ENCODE measurements at regions not wholly inside any gene's neighbourhood (a gene's known extent, or its start where the extent isn't known, plus 50 kb on each side); places are given as distances from the start of the nearest gene placed in this dataset.
A peak's percentile ranks its signal among the peaks of the same experiment; 100 is the strongest.

GRCh38 chr13:53276265-53276664, 247.7 kb downstream of the OLFM4 start:
- no peak overlapping the region for H3K27ac ChIP-seq (ENCODE audit: insufficient read length, low read depth, low read length)
- peak overlapping the region in 1 of 3 experiments; percentile 45; a peak in 1 of 7 replicates for H3K27ac Mint-ChIP-seq

More at GRCh38 chr13:53276265-53276664, 247.7 kb downstream of the OLFM4 start:
- no peak overlapping the region for H3K56ac ChIP-seq (ENCODE audit: insufficient read length, low read depth, low read length)
- H3K4ac ChIP-seq (ENCODE audit: low read depth, low read length) = no peak overlapping the region
- peak; percentile 29 for DNase-seq
- no peaks in the 10 kb centered on the region for H3K23me2 ChIP-seq (ENCODE audit: insufficient read length, low read depth, low read length, poor library complexity, severe bottlenecking)
- H3K18ac ChIP-seq (ENCODE audit: insufficient read length, low read depth, low read length) = no peak overlapping the region
- H4K8ac ChIP-seq (replicated peaks; ENCODE audit: insufficient read length, low read depth, low read length) = no peak overlapping the region
- H3K4me1 ChIP-seq (ENCODE audit: insufficient read depth, low read length) = peaks cover 3% of the 10 kb centered on the region; the same call in 1 of the 2 replicates
- peaks cover 72% of the 10 kb centered on the region for H3K27me3 ChIP-seq (ENCODE audit: insufficient read depth, low read length)
- H3T11ph ChIP-seq (ENCODE audit: low read length) = no peak overlapping the region
- no peak overlapping the region for H2BK120ac ChIP-seq (ENCODE audit: low read depth, low read length, poor library complexity, severe bottlenecking)
- no peak overlapping the region for H3K14ac ChIP-seq (ENCODE audit: insufficient read depth, low read length)
- Mint-ChIP-seq H3K9me3 (no peaks in the 10 kb centered on the region; a peak in 1 of 5 replicates), H3K27me3 (ENCODE audit: low read depth) (peaks cover 100% of the 10 kb centered on the region), H3K4me3 (no peak overlapping the region), H3K4me1 (peaks cover 19 to 20% of the 10 kb centered on the region in 2 experiments), H3K36me3 (ENCODE audit: insufficient read depth in 1 of 3, low read depth in 3 of 3) (no peaks in the 10 kb centered on the region)
- no peaks in the 10 kb centered on the region for H3K79me2 ChIP-seq (ENCODE audit: insufficient read depth, low read length)
- no peak overlapping the region for H3K9ac ChIP-seq (ENCODE audit: extremely low read depth, insufficient read length, low read length)
- H3K9me3 ChIP-seq (ENCODE audit: control insufficient read depth, low read depth, low read length) = no peaks in the 10 kb centered on the region
- no peak overlapping the region for H3K23ac ChIP-seq (ENCODE audit: insufficient read length, low read depth, low read length)
- H4K91ac ChIP-seq (ENCODE audit: insufficient read length, low read depth, low read length) = no peak overlapping the region
- no peaks in the 10 kb centered on the region for H4K20me1 ChIP-seq (ENCODE audit: control insufficient read depth, insufficient read depth, insufficient read length)
- no peak overlapping the region for H2BK20ac ChIP-seq (ENCODE audit: low read depth, low read length, poor library complexity, severe bottlenecking)
- H2BK12ac ChIP-seq (ENCODE audit: insufficient read length, low read depth, low read length) = no peak overlapping the region
- TF ChIP-seq CTCF (conservative IDR thresholded peaks at IDR 0.05) = no peak
- no peak overlapping the region for H2BK5ac ChIP-seq (ENCODE audit: insufficient read length, low read length)
- H2AK5ac ChIP-seq (ENCODE audit: insufficient read length, low read length) = no peak overlapping the region
- no peak overlapping the region for H2BK15ac ChIP-seq (ENCODE audit: low read depth, low read length)
- H2AFZ ChIP-seq (ENCODE audit: low read length) = no peak overlapping the region
- no CpG with 5 or more reads among the region's 2 CpGs for WGBS (ENCODE audit: extremely low coverage, insufficient read length, low lambda C conversion rate)
- no peak overlapping the region for H4K5ac ChIP-seq (ENCODE audit: insufficient read length, low read depth, low read length)
- H3K4me2 ChIP-seq (ENCODE audit: insufficient read depth, insufficient read length, low read length) = no peak overlapping the region
- no peaks in the 10 kb centered on the region for H3K79me1 ChIP-seq (ENCODE audit: insufficient read depth, low read depth, low read length, poor library complexity, severe bottlenecking)

Data from H9 (cell line).